B cell (primary cell): ENCODE measurements at regions not wholly inside any gene's neighbourhood (a gene's known extent, or its start where the extent isn't known, plus 50 kb on each side); places are given as distances from the start of the nearest gene placed in this dataset.

Source experiments
- ATAC-seq: fragments of 200-7000 bp; cut with Tn5 transposase; one replicate; pipeline ENCODE4 v1.10.0; 2021; ENCODE audit warnings: low read depth, mild to moderate bottlenecking, moderate number of reproducible peaks, moderate library complexity
- CTCF ChIA-PET: fragments of 350-600 bp; sonication (Branson Sonifier 250); formaldehyde crosslinking; loops from one replicate; lab custom pipeline; 2021; ENCODE audit warnings: antibody characterized with exemption, inconsistent platforms; lab: Charles Lee
- POLR2A ChIA-PET: fragments of 350-600 bp; sonication (Branson Sonifier 250); formaldehyde crosslinking; loops from one replicate; lab custom pipeline; 2021; ENCODE audit warnings: antibody characterized with exemption; lab: Charles Lee
- DNase-seq: peaks from one replicate; pipeline ENCODE4 v3.0.0; 2013
- H2AFZ ChIP-seq: 2 replicates; pipeline ENCODE4 v1.6.1; 2012; ENCODE audit warnings: mild to moderate bottlenecking, low read depth, low read length; ENCODE audit not compliant: insufficient read depth, poor library complexity, severe bottlenecking
- H3K27ac ChIP-seq, 2 donors: 1 replicate in 1 of 2; 2 replicates in 1 of 2; pipeline ENCODE4 v1.5.1; 2012 to 2013; ENCODE audit warnings: low read length in 2 of 2, mild to moderate bottlenecking in 2 of 2, moderate library complexity in 1 of 2
- H3K27me3 ChIP-seq, 4 experiments: fragments of 200-600 bp in 1 of 4; sonication (generic) in 1 of 4; replicated peaks in 1 of 4; 1 replicate in 2 of 4; 2 replicates in 2 of 4; pipeline versions ENCODE4 v1.6.1 to v1.7.0; 2013 to 2016; ENCODE audit warnings: low read length in 3 of 4, mild to moderate bottlenecking in 2 of 4, mixed read lengths in 1 of 4, moderate library complexity in 1 of 4; ENCODE audit not compliant: insufficient read depth in 4 of 4, control insufficient read depth in 3 of 4; ENCODE audit errors: control extremely low read depth in 1 of 4
- H3K36me3 ChIP-seq, 2 experiments: replicated peaks in 1 of 2; 1 replicate in 1 of 2; 2 replicates in 1 of 2; pipeline versions ENCODE4 v1.6.1 to v1.7.1; 2013; ENCODE audit warnings: low read length in 1 of 2; ENCODE audit not compliant: insufficient read depth in 2 of 2, control insufficient read depth in 1 of 2; ENCODE audit errors: control extremely low read depth in 1 of 2, extremely low read depth in 1 of 2
- H3K4me1 ChIP-seq, 2 donors: fragments of 200-600 bp in 1 of 2; sonication (generic) in 1 of 2; 1 replicate in 1 of 2; 2 replicates in 1 of 2; pipeline versions ENCODE4 v1.5.1 to v1.6.1; 2013 to 2017; ENCODE audit warnings: low read length in 2 of 2; ENCODE audit not compliant: control insufficient read depth in 2 of 2, insufficient read depth in 2 of 2
- H3K4me2 ChIP-seq: replicated peaks from 2 replicates; pipeline ENCODE3; 2012; ENCODE audit warnings: mild to moderate bottlenecking, low read depth, low read length; ENCODE audit not compliant: poor library complexity, severe bottlenecking
- H3K4me3 ChIP-seq, 5 experiments: fragments of 200-600 bp in 1 of 5; sonication (generic) in 1 of 5; 1 replicate in 3 of 5; 2 replicates in 2 of 5; pipeline versions ENCODE4 v1.5.1 to v1.7.0; 2011 to 2016; ENCODE audit warnings: low read length in 4 of 5, mild to moderate bottlenecking in 4 of 5, low read depth in 2 of 5, control low read depth in 1 of 5, moderate library complexity in 1 of 5; ENCODE audit not compliant: insufficient read depth in 1 of 5; ENCODE audit errors: control extremely low read depth in 1 of 5, extremely low read depth in 1 of 5
- H3K79me2 ChIP-seq: fragments of 200-600 bp; sonication (generic); one replicate; pipeline ENCODE4 v1.6.0; 2016; ENCODE audit warnings: low read length; ENCODE audit not compliant: control insufficient read depth, insufficient read depth
- H3K9ac ChIP-seq: fragments of 200-600 bp; sonication (generic); 2 replicates; pipeline ENCODE4 v1.6.1; 2017; ENCODE audit warnings: mild to moderate bottlenecking, low read length, moderate library complexity
- H3K9me3 ChIP-seq, 3 donors: one replicate each; pipeline versions ENCODE4 v1.6.1 to v1.7.1; 2013; ENCODE audit warnings: low read length in 2 of 3; ENCODE audit not compliant: control insufficient read depth in 2 of 3, insufficient read depth in 1 of 3; ENCODE audit errors: control extremely low read depth in 1 of 3
- H4K20me1 ChIP-seq: 2 replicates; pipeline ENCODE4 v1.6.0; 2012; ENCODE audit warnings: mild to moderate bottlenecking, low read length; ENCODE audit not compliant: insufficient read depth, control insufficient read depth, poor library complexity, severe bottlenecking
- H3K27ac Mint-ChIP-seq: one replicate; pipeline ENCODE4 v1.8.0; 2021; ENCODE audit warnings: mixed read lengths
- H3K27me3 Mint-ChIP-seq: one replicate; pipeline ENCODE4 v1.8.0; 2021; ENCODE audit warnings: mixed read lengths
- H3K4me1 Mint-ChIP-seq: one replicate; pipeline ENCODE4 v1.8.0; 2021; ENCODE audit warnings: mixed read lengths
- H3K4me3 Mint-ChIP-seq: one replicate; pipeline ENCODE4 v1.8.0; 2021; ENCODE audit warnings: mixed read lengths
- H3K9me3 Mint-ChIP-seq: one replicate; pipeline ENCODE4 v1.8.0; 2022; ENCODE audit warnings: mixed read lengths; ENCODE audit not compliant: insufficient read depth
- EZH2 ChIP-seq: IDR thresholded peaks from 2 replicates; pipeline ENCODE4 v1.6.1; 2012; ENCODE audit warnings: borderline replicate concordance, low read depth, mild to moderate bottlenecking, moderate library complexity, low read length; ENCODE audit not compliant: insufficient read depth, poor library complexity, severe bottlenecking
- WGBS: methylation state at CpG from one replicate; pipeline ENCODE4 v1.1.5; 2013; ENCODE audit warnings: missing lambda C conversion rate; ENCODE audit not compliant: insufficient coverage; 5-methylcytosine and 5-hydroxymethylcytosine counted together
- intact Hi-C: fragments of 100-400 bp; cut with micrococcal nuclease; formaldehyde crosslinking; loops from one replicate; pipeline ENCODE4 v1.10.0; 2022
- TF ChIP-seq, protein P1 (sequence below): fragments of 200-600 bp; IDR thresholded peaks from one replicate; pipeline ENCODE4 v1.8.0; 2022; ENCODE audit warnings: antibody characterized with exemption, mild to moderate bottlenecking

DNA sequence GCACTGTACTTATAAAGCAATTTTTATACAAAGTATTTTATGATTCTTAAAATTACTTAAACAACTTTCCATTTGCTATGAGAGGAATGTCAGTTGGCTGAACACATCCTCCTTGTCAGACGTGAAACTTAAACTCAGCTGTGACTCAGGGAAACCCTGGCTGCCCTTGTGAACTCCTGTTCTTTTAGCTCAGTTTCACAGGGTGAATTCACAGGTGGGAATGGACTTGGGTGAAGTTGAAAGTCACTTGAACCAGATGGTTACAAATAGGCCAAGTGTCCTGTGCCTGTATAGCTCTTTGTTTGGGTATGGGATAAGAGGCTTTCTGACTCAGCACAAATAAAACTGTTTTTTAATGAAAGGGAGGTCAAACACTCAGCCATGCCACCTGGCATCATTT, 67.4 kb upstream of the FAM47B start:
- TF ChIP-seq, protein P1, sequence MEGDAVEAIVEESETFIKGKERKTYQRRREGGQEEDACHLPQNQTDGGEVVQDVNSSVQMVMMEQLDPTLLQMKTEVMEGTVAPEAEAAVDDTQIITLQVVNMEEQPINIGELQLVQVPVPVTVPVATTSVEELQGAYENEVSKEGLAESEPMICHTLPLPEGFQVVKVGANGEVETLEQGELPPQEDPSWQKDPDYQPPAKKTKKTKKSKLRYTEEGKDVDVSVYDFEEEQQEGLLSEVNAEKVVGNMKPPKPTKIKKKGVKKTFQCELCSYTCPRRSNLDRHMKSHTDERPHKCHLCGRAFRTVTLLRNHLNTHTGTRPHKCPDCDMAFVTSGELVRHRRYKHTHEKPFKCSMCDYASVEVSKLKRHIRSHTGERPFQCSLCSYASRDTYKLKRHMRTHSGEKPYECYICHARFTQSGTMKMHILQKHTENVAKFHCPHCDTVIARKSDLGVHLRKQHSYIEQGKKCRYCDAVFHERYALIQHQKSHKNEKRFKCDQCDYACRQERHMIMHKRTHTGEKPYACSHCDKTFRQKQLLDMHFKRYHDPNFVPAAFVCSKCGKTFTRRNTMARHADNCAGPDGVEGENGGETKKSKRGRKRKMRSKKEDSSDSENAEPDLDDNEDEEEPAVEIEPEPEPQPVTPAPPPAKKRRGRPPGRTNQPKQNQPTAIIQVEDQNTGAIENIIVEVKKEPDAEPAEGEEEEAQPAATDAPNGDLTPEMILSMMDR = no peak
- H3K9me3 Mint-ChIP-seq = peaks cover 5% of the 10 kb centered on the region
- no peaks in the 10 kb centered on the region for H3K4me1 ChIP-seq
- H3K79me2 ChIP-seq = no peaks in the 10 kb centered on the region
- H3K36me3 ChIP-seq = no peaks in the 10 kb centered on the region
- no peak overlapping the region for H2AFZ ChIP-seq
- H3K9ac ChIP-seq = no peak overlapping the region
- no peaks in the 10 kb centered on the region for H3K27me3 ChIP-seq
- H3K4me2 ChIP-seq = no peak overlapping the region
- ChIA-PET POLR2A (no interaction called here), CTCF (no interaction called here)
- H3K4me3 ChIP-seq = no peak overlapping the region
- no peaks in the 10 kb centered on the region for H4K20me1 ChIP-seq
- no peak for ATAC-seq
- H3K4me3 Mint-ChIP-seq = no peak overlapping the region
- WGBS = no CpG with 5 or more reads among the region's 1 CpG
- no peak overlapping the region for H3K27ac Mint-ChIP-seq
- no peaks in the 10 kb centered on the region for H3K27me3 Mint-ChIP-seq
- no peak for DNase-seq
- H3K9me3 ChIP-seq = no peaks in the 10 kb centered on the region
- H3K27ac ChIP-seq = no peak overlapping the region
- intact Hi-C loops = no loop called here
- no peaks in the 10 kb centered on the region for H3K4me1 Mint-ChIP-seq

DNA sequence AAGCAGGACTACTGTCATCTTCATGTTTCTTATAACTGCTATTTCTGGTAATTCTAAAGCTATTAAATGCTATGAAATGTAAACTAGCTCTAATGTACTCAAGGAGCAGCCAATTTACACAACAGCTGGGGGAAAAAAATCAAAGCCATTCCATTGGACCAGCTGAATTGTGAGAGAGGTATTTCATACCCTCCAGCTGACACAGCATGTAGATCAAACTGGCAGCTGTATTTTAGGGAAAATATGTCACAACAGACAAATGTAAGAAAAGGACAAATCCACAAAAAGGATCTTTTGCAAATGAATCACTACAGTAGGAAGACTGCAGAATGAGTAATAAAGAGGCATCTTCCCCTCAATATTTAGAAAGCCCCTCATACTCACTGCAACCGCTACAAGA, 65.2 kb upstream of the FAM47B start:
- no peak overlapping the region for H3K27ac ChIP-seq
- no CpG with 5 or more reads among the region's 1 CpG for WGBS
- Mint-ChIP-seq H3K4me3 (no peak overlapping the region), H3K9me3 (peaks cover 5% of the 10 kb centered on the region), H3K4me1 (no peaks in the 10 kb centered on the region), H3K27me3 (no peaks in the 10 kb centered on the region), H3K27ac (no peak overlapping the region)
- no peak for TF ChIP-seq EZH2
- TF ChIP-seq, protein P1 = no peak
- H3K4me1 ChIP-seq = no peaks in the 10 kb centered on the region
- ATAC-seq (no peak), DNase-seq (no peak)
- H3K27me3 ChIP-seq = no peaks in the 10 kb centered on the region
- H3K4me3 ChIP-seq = no peak overlapping the region
- no peak overlapping the region for H2AFZ ChIP-seq
- H3K9ac ChIP-seq = no peak overlapping the region
- H3K9me3 ChIP-seq = no peaks in the 10 kb centered on the region
- no peak overlapping the region for H3K4me2 ChIP-seq
- no peaks in the 10 kb centered on the region for H3K79me2 ChIP-seq
- POLR2A ChIA-PET = no interaction called here
- intact Hi-C loops = no loop called here
- CTCF ChIA-PET = no interaction called here
- no peaks in the 10 kb centered on the region for H4K20me1 ChIP-seq
- no peaks in the 10 kb centered on the region for H3K36me3 ChIP-seq
